Neural cell (in vitro differentiated cells): ENCODE measurements at regions not wholly inside any gene's neighbourhood (a gene's known extent, or its start where the extent isn't known, plus 50 kb on each side); places are given as distances from the start of the nearest gene placed in this dataset.
"Not testable (repeated sequence)": the region's sequence is repeated elsewhere in the genome, so short reads cannot be mapped to it uniquely, and the experiment has no call there.

Experiments
- H2AFZ ChIP-seq: fragments of 200-600, 300-800 bp; sonication (generic), shearing (Covaris generic); 2 replicates; pipeline ENCODE4 v1.6.0; 2014; ENCODE audit warnings: low read depth, mild to moderate bottlenecking, antibody characterized with exemption, low read length, moderate library complexity
- H3F3A ChIP-seq: fragments of 200-600 bp; shearing (Covaris generic); 2 replicates; pipeline ENCODE4 v1.6.1; 2016; ENCODE audit warnings: mild to moderate bottlenecking, moderate library complexity, mixed read lengths, antibody characterized with exemption, low read length; ENCODE audit not compliant: insufficient read depth, poor library complexity, severe bottlenecking
- H3K27ac ChIP-seq: fragments of 200-600, 300-800 bp; sonication (generic), shearing (Covaris generic); 2 replicates; pipeline ENCODE4 v1.5.1; 2014; ENCODE audit warnings: mild to moderate bottlenecking, low read length, moderate library complexity
- H3K27me3 ChIP-seq: fragments of 300-800, 200-600 bp; sonication (generic), shearing (Covaris generic); 2 replicates; pipeline ENCODE4 v1.6.0; 2014; ENCODE audit warnings: mild to moderate bottlenecking, low read depth, low read length, moderate library complexity; ENCODE audit not compliant: insufficient read depth
- H3K36me3 ChIP-seq: fragments of 300-800, 200-600 bp; sonication (generic), shearing (Covaris generic); 2 replicates; pipeline ENCODE4 v1.5.1; 2014; ENCODE audit warnings: mild to moderate bottlenecking, antibody characterized with exemption, low read length, moderate library complexity; ENCODE audit not compliant: insufficient read depth
- H3K4me2 ChIP-seq: fragments of 300-800, 200-600 bp; sonication (generic), shearing (Covaris generic); 2 replicates; pipeline ENCODE4 v1.6.0; 2014; ENCODE audit warnings: mild to moderate bottlenecking, low read length
- H3K4me3 ChIP-seq: fragments of 300-800, 200-600 bp; sonication (generic), shearing (Covaris generic); 2 replicates; pipeline ENCODE4 v1.5.1; 2014; ENCODE audit warnings: mild to moderate bottlenecking, low read length, moderate library complexity
- H3K79me2 ChIP-seq: fragments of 200-600 bp; shearing (Covaris generic); replicated peaks from 2 replicates; pipeline ENCODE4 v1.6.0; 2014; ENCODE audit warnings: mild to moderate bottlenecking, low read length, moderate library complexity; ENCODE audit not compliant: insufficient read depth
- H3K9ac ChIP-seq: fragments of 300-800, 200-600 bp; sonication (generic), shearing (Covaris generic); 2 replicates; pipeline ENCODE4 v1.6.1; 2016; ENCODE audit warnings: mild to moderate bottlenecking, low read length, mixed read lengths
- H3K9me2 ChIP-seq: fragments of 200-600 bp; shearing (Covaris generic); 2 replicates; pipeline ENCODE4 v1.6.1; 2016; ENCODE audit warnings: mild to moderate bottlenecking, low read length, mixed read lengths; ENCODE audit not compliant: insufficient read depth
- H3K9me3 ChIP-seq: fragments of 200-600, 300-800 bp; sonication (generic), shearing (Covaris generic); 2 replicates; pipeline ENCODE4 v1.6.1; 2016; ENCODE audit warnings: mild to moderate bottlenecking, mixed run types, low read length, moderate library complexity, mixed read lengths
- H4K20me1 ChIP-seq: fragments of 200-600 bp; shearing (Covaris generic); 2 replicates; pipeline ENCODE4 v1.6.1; 2016; ENCODE audit warnings: mild to moderate bottlenecking, mixed run types; ENCODE audit not compliant: insufficient read depth
- EP300 ChIP-seq: fragments of 450-650 bp; conservative IDR thresholded peaks from 2 replicates; pipeline ENCODE4 v1.6.1; 2014; ENCODE audit warnings: antibody characterized with exemption, mild to moderate bottlenecking, moderate library complexity; ENCODE audit not compliant: poor library complexity, severe bottlenecking
- EZH2 ChIP-seq: fragments of 200-600, 300-800 bp; shearing (Covaris generic), sonication (generic); IDR thresholded peaks from 2 replicates; pipeline ENCODE4 v1.6.1; 2014; ENCODE audit warnings: antibody characterized with exemption, low read length, borderline replicate concordance, mild to moderate bottlenecking; ENCODE audit not compliant: insufficient read depth, poor library complexity, severe bottlenecking
- MXI1 ChIP-seq: fragments of 450-650 bp; conservative IDR thresholded peaks from 2 replicates; pipeline ENCODE4 v1.6.1; 2014; ENCODE audit warnings: antibody characterized with exemption, mild to moderate bottlenecking; ENCODE audit not compliant: poor library complexity, severe bottlenecking
- POLR2AphosphoS5 ChIP-seq: IDR thresholded peaks from 2 replicates; pipeline ENCODE4 v1.6.1; 2012
- RAD21 ChIP-seq: fragments of 450-650 bp; conservative IDR thresholded peaks from 2 replicates; pipeline ENCODE4 v1.6.1; 2014; ENCODE audit warnings: antibody characterized with exemption, mild to moderate bottlenecking, moderate library complexity
- SMC3 ChIP-seq: fragments of 450-650 bp; conservative IDR thresholded peaks from 2 replicates; pipeline ENCODE4 v1.6.1; 2014; ENCODE audit warnings: antibody characterized with exemption, mild to moderate bottlenecking, moderate library complexity; ENCODE audit not compliant: poor library complexity
- TAF1 ChIP-seq: IDR thresholded peaks from 2 replicates; pipeline ENCODE4 v1.6.1; 2012; ENCODE audit warnings: low read depth
- TF ChIP-seq, protein P1 (sequence below): fragments of 450-650 bp; IDR thresholded peaks from 2 replicates; pipeline ENCODE4 v1.5.1; 2014; ENCODE audit warnings: antibody characterized with exemption, mild to moderate bottlenecking, moderate library complexity; ENCODE audit not compliant: poor library complexity, severe bottlenecking
- TF ChIP-seq, protein P2 (sequence below): IDR thresholded peaks from 2 replicates; pipeline ENCODE4 v1.6.1; 2012; ENCODE audit warnings: borderline replicate concordance

DNA sequence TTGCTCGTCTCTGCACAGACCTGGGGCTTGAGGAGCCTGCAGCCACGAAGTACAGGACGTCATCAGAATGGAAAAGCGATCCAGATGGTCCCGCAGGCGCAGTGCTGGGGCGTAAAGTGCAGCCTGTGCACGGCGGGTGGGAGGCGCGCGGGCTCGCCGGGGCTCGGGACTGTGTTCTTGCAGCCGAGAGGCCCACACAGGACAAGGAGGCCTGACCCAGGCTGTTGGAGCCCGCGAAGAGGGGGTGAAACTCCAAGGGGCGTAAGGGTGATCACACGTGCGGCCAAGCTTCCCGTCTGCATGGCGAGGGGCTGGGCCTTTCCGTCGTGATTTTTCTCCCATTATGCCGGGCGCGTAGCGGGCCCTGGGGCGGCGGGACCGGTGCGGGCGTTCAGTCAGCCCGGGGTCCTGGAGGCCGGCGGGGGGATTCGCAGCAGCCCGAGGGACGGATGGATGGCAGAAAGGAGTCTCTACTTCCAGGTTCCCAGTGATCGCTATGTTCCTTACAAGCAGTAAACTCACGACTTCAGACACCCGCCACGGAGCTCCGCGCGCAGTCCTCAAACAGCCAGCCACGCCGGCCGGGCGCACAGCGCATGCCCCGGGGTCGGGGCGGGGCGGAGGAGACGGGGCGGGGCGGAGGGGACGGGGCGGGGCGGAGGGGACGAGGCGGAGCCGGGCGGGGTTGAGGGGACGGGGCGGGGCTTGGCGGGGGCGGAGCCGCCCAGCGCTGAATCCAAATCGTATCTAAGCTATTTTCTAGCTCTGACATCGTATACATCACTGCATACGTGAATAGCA lies 141.0 kb upstream of the KCNJ18 start:
- H3K9me2 ChIP-seq, result no peaks in the 10 kb centered on the region
- no peaks in the 10 kb centered on the region for H4K20me1 ChIP-seq
- no peaks in the 10 kb centered on the region for H3K36me3 ChIP-seq
- H3K27me3 ChIP-seq, result no peaks in the 10 kb centered on the region
- TF ChIP-seq TAF1 (no peak), EZH2 (no peak), MXI1 (no peak), POLR2AphosphoS5 (no peak), RAD21 (no peak), SMC3 (no peak), EP300 (no peak)
- TF ChIP-seq, protein P1, sequence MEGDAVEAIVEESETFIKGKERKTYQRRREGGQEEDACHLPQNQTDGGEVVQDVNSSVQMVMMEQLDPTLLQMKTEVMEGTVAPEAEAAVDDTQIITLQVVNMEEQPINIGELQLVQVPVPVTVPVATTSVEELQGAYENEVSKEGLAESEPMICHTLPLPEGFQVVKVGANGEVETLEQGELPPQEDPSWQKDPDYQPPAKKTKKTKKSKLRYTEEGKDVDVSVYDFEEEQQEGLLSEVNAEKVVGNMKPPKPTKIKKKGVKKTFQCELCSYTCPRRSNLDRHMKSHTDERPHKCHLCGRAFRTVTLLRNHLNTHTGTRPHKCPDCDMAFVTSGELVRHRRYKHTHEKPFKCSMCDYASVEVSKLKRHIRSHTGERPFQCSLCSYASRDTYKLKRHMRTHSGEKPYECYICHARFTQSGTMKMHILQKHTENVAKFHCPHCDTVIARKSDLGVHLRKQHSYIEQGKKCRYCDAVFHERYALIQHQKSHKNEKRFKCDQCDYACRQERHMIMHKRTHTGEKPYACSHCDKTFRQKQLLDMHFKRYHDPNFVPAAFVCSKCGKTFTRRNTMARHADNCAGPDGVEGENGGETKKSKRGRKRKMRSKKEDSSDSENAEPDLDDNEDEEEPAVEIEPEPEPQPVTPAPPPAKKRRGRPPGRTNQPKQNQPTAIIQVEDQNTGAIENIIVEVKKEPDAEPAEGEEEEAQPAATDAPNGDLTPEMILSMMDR, result no peak
- TF ChIP-seq, protein P2, sequence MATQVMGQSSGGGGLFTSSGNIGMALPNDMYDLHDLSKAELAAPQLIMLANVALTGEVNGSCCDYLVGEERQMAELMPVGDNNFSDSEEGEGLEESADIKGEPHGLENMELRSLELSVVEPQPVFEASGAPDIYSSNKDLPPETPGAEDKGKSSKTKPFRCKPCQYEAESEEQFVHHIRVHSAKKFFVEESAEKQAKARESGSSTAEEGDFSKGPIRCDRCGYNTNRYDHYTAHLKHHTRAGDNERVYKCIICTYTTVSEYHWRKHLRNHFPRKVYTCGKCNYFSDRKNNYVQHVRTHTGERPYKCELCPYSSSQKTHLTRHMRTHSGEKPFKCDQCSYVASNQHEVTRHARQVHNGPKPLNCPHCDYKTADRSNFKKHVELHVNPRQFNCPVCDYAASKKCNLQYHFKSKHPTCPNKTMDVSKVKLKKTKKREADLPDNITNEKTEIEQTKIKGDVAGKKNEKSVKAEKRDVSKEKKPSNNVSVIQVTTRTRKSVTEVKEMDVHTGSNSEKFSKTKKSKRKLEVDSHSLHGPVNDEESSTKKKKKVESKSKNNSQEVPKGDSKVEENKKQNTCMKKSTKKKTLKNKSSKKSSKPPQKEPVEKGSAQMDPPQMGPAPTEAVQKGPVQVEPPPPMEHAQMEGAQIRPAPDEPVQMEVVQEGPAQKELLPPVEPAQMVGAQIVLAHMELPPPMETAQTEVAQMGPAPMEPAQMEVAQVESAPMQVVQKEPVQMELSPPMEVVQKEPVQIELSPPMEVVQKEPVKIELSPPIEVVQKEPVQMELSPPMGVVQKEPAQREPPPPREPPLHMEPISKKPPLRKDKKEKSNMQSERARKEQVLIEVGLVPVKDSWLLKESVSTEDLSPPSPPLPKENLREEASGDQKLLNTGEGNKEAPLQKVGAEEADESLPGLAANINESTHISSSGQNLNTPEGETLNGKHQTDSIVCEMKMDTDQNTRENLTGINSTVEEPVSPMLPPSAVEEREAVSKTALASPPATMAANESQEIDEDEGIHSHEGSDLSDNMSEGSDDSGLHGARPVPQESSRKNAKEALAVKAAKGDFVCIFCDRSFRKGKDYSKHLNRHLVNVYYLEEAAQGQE, result no peak
- H3F3A ChIP-seq, result no peaks in the 10 kb centered on the region
- no peak overlapping the region for H3K27ac ChIP-seq
- H2AFZ ChIP-seq, result no peak overlapping the region
- no peaks in the 10 kb centered on the region for H3K79me2 ChIP-seq
- H3K9me3 ChIP-seq, result no peaks in the 10 kb centered on the region
- no peak overlapping the region for H3K4me3 ChIP-seq
- no peak overlapping the region for H3K9ac ChIP-seq
- H3K4me2 ChIP-seq, result no peak overlapping the region

DNA sequence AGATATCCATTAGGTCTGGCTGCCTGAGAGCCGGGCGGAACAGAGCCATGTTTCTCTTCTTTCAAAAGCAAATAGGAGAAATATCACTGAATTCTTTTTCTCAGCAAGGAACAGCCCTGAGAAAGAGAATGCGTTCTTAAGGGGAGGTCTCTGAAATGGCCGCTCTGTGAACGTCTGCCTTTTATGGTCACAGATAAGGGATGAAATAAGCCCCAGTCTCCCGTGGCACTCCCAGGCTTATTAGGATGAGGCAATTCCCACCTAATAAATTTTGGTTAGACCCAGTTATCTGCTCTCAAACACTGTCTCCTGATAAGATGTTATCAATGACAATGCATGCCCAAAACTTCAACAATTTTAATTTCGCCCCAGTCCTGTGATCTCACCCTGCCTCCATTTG lies 133.4 kb upstream of the KCNJ18 start:
- H2AFZ ChIP-seq, H3K36me3 ChIP-seq, H3K79me2 ChIP-seq, H3K9me2 ChIP-seq, H3K27ac ChIP-seq, H3K9me3 ChIP-seq, H3K9ac ChIP-seq, H4K20me1 ChIP-seq, H3K4me3 ChIP-seq, H3K27me3 ChIP-seq, H3K4me2 ChIP-seq, H3F3A ChIP-seq: not testable (repeated sequence)
